ENCODE measurements at regions not wholly inside any gene's neighbourhood (a gene's known extent, or its start where the extent isn't known, plus 50 kb on each side); places are given as distances from the start of the nearest gene placed in this dataset.
"Not testable (repeated sequence)": the region's sequence is repeated elsewhere in the genome, so short reads cannot be mapped to it uniquely, and the experiment has no call there.

DNA sequence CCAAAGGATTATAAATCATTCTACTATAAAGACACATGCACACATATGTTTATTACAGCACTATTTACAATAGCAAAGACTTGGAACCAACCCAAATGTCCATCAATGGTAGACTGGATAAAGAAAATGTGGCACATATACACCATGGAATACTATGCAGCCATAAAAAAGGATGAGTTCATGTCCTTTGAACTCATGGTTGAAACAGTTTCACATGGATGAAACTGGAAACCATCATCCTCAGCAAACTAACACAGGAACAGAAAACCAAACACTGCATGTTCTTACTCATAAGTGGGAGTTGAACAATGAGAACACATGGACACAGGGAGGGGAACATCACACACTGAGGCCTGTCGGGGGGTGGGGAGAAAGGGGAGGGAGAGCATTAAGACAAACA, 116.2 kb upstream of the FOXB1 start:
- H3K27ac Mint-ChIP-seq; DNase-seq; ATAC-seq; H3K9me3 Mint-ChIP-seq (ENCODE audit: insufficient read depth); H3K36me3 Mint-ChIP-seq (ENCODE audit: low read depth); CTCF ChIA-PET; POLR2A ChIA-PET; H3K4me1 Mint-ChIP-seq (ENCODE audit: low read depth); H3K4me3 Mint-ChIP-seq: not testable (repeated sequence)
- peaks cover 13% of the 10 kb centered on the region for H3K27me3 Mint-ChIP-seq (ENCODE audit: low read depth)

DNA sequence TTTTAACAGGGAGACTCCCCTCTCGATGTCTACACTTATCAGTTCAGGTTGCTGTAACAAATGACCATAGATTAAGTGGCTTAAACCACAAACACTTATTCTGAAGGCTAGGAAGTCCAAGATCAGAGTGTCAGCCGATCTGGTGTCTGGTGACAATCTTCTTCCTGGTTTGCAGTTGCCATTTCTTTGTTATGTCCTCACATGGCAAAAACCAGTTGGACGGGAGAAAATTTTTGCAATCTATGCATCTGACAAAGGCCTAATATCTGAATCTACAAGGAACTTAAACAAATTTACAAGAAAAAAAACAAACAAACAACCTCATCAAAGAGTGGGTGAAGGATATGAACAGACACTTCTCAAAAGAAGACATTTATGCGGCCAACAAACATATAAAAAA, 116.9 kb upstream of the FOXB1 start:
- no peak overlapping the region for H3K27ac Mint-ChIP-seq
- no peaks in the 10 kb centered on the region for H3K4me1 Mint-ChIP-seq (ENCODE audit: low read depth)
- ChIA-PET POLR2A (interaction anchor here (1.0 kb wide), 1 partner anchor 9 kb away, joined by 3 read pairs; no protein-coding TSS in a partner anchor), CTCF (no interaction called here)
- peaks cover 13% of the 10 kb centered on the region for H3K27me3 Mint-ChIP-seq (ENCODE audit: low read depth)
- H3K4me3 Mint-ChIP-seq, result no peak overlapping the region
- H3K36me3 Mint-ChIP-seq (ENCODE audit: low read depth), result no peaks in the 10 kb centered on the region
- no peak for DNase-seq
- ATAC-seq, result no peak
- H3K9me3 Mint-ChIP-seq (ENCODE audit: insufficient read depth), result no peaks in the 10 kb centered on the region

DNA sequence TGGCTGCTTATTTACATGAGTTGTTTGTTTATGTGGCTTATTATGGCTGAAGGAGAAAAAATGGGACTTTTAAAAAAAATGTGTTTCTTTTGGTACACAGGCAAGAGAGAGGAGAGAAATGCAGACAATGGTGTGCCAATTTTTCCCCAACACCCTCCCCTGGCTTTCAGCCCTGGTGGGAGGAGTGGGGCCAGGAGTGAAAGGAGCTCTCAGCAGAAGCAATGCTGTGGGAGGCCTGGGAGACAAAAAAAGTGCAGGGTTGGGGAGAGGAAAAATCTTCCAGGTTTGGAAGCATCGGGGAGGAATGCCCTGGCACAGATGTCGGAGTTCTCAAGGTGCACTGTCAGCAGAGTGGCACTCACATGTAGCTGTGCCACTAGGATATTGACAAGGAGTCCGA, 117.7 kb upstream of the FOXB1 start:
- H3K4me3 Mint-ChIP-seq, result no peak overlapping the region
- CTCF ChIA-PET, result no interaction called here
- H3K9me3 Mint-ChIP-seq (ENCODE audit: insufficient read depth), result no peaks in the 10 kb centered on the region
- POLR2A ChIA-PET, result interaction anchor here (1.0 kb wide), 1 partner anchor 10 kb away, joined by 3 read pairs; no protein-coding TSS in a partner anchor
- peaks cover 13% of the 10 kb centered on the region for H3K27me3 Mint-ChIP-seq (ENCODE audit: low read depth)
- H3K4me1 Mint-ChIP-seq (ENCODE audit: low read depth), result no peaks in the 10 kb centered on the region
- DNase-seq, result no peak
- ATAC-seq, result no peak
- H3K36me3 Mint-ChIP-seq (ENCODE audit: low read depth), result no peaks in the 10 kb centered on the region
- H3K27ac Mint-ChIP-seq, result no peak overlapping the region

DNA sequence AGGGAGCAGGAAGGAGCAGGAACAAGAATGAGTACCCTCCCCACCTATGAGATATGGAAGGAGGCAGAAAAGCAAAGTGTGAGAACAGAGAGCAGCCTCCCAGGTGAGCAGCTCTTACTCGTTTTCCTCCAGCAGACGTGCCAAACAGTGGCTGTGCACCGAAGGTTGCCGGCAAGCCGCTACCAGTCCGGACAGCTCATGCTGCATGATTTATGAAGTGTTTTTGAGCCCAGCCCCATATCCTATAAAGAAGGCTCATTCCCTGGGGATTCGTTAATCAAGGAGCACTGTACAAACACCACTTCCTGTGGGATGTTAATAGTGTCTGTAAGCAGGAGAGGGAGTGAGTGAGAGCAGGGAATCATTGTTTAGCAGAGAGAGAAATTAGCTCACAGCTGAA, 118.3 kb upstream of the FOXB1 start:
- POLR2A ChIA-PET, result no interaction called here
- ATAC-seq (no peak), DNase-seq (no peak)
- Mint-ChIP-seq H3K27ac (no peak overlapping the region), H3K36me3 (ENCODE audit: low read depth) (no peaks in the 10 kb centered on the region), H3K4me3 (no peak overlapping the region), H3K27me3 (ENCODE audit: low read depth) (peaks cover 9% of the 10 kb centered on the region), H3K9me3 (ENCODE audit: insufficient read depth) (no peaks in the 10 kb centered on the region), H3K4me1 (ENCODE audit: low read depth) (no peaks in the 10 kb centered on the region)
- CTCF ChIA-PET, result no interaction called here

DNA sequence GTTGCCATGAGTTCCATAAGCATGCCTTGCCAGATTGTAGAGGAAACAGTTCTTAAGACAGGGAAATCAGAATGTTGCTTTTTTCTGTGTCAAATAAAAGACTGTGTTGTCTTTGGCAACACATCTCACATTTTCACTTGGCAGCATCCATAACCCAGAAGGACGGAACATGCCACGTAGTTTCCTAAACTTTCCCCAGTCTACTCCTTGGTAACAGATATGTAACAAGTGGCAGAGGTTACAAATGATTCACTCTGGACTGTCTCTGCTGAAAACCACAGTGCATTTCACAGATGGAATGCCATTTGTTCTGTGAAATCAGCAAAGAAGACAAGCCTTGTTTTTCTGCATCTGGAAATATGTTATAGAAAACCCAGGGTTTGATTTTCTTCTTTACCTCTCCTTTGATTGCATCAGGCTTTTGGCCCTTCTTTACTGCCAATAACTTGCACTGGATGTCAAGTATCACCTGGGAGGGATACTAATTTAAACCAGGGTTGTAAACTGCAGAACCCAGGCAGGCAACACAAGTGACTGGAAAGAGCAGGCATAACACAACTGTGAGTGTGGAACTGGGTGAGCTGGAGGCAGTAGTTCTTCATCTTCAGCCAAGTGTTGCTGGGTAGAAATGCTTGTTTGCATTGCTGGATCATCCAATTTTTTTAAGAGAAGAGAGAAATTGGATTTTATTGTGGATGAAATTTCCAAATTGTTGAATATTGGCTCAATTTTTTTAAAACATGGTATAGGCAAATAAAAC, 124.4 kb upstream of the FOXB1 start:
- CTCF ChIA-PET, result no interaction called here
- Mint-ChIP-seq H3K27ac (no peak overlapping the region), H3K36me3 (ENCODE audit: low read depth) (no peaks in the 10 kb centered on the region), H3K4me1 (ENCODE audit: low read depth) (no peaks in the 10 kb centered on the region), H3K9me3 (ENCODE audit: insufficient read depth) (no peaks in the 10 kb centered on the region), H3K27me3 (ENCODE audit: low read depth) (peaks cover 11% of the 10 kb centered on the region), H3K4me3 (no peak overlapping the region)
- POLR2A ChIA-PET, result no interaction called here
- DNase-seq (no peak), ATAC-seq (no peak)

DNA sequence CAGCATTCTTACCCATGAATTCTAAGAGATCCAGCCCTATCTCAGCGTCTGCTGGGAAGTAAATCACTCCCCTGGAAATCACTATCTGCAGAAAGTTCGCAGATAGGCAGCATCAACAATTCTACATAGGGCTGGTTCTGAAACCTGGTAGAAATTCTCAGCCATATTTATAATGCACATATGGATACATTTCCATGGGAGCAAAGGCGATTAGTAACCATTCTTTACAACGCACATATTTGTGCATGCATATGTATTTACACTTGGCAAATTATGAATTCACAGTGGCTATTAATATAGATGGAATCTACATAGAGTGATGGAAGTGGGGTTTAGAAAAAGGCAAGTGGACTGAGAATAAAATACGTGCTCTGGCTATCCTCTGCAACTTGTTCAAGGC, 128.0 kb upstream of the FOXB1 start:
- H3K27me3 Mint-ChIP-seq (ENCODE audit: low read depth), result peaks cover 14% of the 10 kb centered on the region
- ChIA-PET POLR2A (no interaction called here), CTCF (interaction anchor here (0.7 to 1.5 kb wide), 2 partner anchors 66 to 451 kb away, joined by 3 to 4 read pairs; no protein-coding TSS in a partner anchor)
- no peaks in the 10 kb centered on the region for H3K9me3 Mint-ChIP-seq (ENCODE audit: insufficient read depth)
- no peaks in the 10 kb centered on the region for H3K36me3 Mint-ChIP-seq (ENCODE audit: low read depth)
- ATAC-seq (no peak), DNase-seq (no peak)
- H3K27ac Mint-ChIP-seq, result no peak overlapping the region
- H3K4me1 Mint-ChIP-seq (ENCODE audit: low read depth), result no peaks in the 10 kb centered on the region
- no peak overlapping the region for H3K4me3 Mint-ChIP-seq

DNA sequence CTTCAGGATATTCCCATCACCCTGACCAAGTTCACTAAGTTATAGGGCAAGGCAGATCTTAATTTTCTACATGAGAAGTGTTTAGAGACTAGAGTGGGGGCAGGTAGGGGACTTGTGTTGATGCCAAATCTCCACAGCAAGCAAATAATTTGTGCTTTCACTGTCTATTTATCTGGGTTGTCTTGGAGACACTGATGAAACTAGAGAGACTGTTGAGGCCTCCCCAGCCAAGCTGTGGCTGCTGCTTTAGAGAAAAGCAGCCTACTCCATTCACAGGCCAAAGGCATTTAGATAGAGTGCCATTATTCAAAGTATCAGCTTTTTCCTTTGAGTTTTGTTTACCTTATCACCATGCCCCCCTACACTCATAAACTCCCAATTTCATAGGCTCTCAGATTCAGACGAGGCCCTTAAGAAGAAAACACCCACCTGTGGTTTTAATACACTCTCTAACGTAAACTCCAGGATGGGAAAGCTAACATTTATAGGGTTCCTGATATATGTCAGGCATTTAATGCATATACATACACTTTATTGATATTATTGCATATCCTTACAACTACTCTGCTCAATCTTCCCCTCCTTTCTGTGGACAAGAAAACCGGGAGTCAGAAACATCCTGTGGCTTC, 130.4 kb upstream of the FOXB1 start:
- no peaks in the 10 kb centered on the region for H3K36me3 Mint-ChIP-seq (ENCODE audit: low read depth)
- H3K27me3 Mint-ChIP-seq (ENCODE audit: low read depth), result peaks cover 9% of the 10 kb centered on the region
- no peaks in the 10 kb centered on the region for H3K4me1 Mint-ChIP-seq (ENCODE audit: low read depth)
- POLR2A ChIA-PET, result no interaction called here
- H3K4me3 Mint-ChIP-seq, result no peak overlapping the region
- H3K27ac Mint-ChIP-seq, result no peak overlapping the region
- CTCF ChIA-PET, result interaction anchor here (1.4 kb wide), 1 partner anchor 122 kb away, joined by 3 read pairs; no protein-coding TSS in a partner anchor
- H3K9me3 Mint-ChIP-seq (ENCODE audit: insufficient read depth), result no peaks in the 10 kb centered on the region
- ATAC-seq (no peak), DNase-seq (no peak)

DNA sequence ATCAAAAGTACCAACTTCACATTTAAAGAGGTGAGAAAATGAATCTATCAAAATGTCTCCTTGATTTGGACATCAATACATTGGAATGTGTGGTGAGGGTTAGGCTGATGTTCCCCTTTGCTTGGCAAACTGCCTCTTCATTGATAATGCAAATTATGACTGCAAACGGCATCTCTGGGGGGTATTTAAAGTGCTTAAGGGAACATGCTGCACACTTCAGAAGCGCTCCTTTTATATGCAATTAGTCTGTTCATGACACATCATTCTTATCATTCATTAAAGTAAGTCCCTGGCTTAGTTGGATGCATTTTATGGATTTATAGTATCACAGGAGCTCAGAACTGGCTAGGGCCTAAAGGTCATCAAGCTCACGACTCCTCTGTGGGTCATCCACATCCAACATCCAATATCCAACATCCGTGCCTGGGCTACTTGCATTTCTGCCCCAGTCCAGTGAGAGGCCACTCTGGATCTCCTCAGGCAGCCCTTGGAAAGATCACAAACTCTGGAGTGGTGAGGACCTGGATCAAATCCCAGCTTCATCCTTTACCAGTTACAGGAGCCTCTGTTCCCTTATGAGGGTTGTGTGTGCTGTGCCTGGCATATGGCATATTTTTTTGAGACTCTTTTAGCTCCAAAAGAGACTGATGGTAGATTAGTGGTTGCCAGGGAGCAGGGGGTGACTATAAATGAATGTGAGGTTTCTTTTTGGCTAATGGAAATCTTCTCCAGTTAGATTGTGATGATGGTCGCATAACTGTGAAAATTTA, 136.8 kb upstream of the FOXB1 start:
- no peak for ATAC-seq
- Mint-ChIP-seq H3K4me1 (ENCODE audit: low read depth) (no peaks in the 10 kb centered on the region), H3K27me3 (ENCODE audit: low read depth) (peaks cover 9% of the 10 kb centered on the region), H3K36me3 (ENCODE audit: low read depth) (no peaks in the 10 kb centered on the region), H3K9me3 (ENCODE audit: insufficient read depth) (no peaks in the 10 kb centered on the region), H3K4me3 (no peak overlapping the region), H3K27ac (no peak overlapping the region)
- POLR2A ChIA-PET, result no interaction called here
- CTCF ChIA-PET, result no interaction called here
- no peak for DNase-seq

DNA sequence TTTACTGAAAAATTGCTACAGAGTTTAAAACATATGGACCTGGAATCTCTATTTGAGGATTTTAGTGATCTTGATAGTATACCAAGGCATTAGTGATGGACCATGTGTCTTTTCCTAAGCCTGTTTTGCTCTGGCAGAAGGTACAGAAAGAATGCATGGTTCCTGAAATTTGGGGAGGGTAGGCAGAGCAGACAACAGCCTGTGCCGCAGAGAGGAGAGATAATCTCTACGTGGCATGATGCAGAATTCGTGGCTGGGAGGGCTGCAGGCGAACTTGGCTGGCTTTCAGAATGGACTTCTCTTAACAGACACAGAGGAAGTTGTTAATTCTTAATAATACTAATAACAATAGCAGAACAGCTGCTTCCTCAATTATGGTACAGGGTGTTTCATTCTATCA, 137.5 kb upstream of the FOXB1 start:
- no peak overlapping the region for H3K27ac Mint-ChIP-seq
- peaks cover 10% of the 10 kb centered on the region for H3K27me3 Mint-ChIP-seq (ENCODE audit: low read depth)
- H3K9me3 Mint-ChIP-seq (ENCODE audit: insufficient read depth), result no peaks in the 10 kb centered on the region
- ChIA-PET POLR2A (no interaction called here), CTCF (no interaction called here)
- ATAC-seq (no peak), DNase-seq (no peak)
- no peaks in the 10 kb centered on the region for H3K36me3 Mint-ChIP-seq (ENCODE audit: low read depth)
- no peak overlapping the region for H3K4me3 Mint-ChIP-seq
- H3K4me1 Mint-ChIP-seq (ENCODE audit: low read depth), result no peaks in the 10 kb centered on the region

DNA sequence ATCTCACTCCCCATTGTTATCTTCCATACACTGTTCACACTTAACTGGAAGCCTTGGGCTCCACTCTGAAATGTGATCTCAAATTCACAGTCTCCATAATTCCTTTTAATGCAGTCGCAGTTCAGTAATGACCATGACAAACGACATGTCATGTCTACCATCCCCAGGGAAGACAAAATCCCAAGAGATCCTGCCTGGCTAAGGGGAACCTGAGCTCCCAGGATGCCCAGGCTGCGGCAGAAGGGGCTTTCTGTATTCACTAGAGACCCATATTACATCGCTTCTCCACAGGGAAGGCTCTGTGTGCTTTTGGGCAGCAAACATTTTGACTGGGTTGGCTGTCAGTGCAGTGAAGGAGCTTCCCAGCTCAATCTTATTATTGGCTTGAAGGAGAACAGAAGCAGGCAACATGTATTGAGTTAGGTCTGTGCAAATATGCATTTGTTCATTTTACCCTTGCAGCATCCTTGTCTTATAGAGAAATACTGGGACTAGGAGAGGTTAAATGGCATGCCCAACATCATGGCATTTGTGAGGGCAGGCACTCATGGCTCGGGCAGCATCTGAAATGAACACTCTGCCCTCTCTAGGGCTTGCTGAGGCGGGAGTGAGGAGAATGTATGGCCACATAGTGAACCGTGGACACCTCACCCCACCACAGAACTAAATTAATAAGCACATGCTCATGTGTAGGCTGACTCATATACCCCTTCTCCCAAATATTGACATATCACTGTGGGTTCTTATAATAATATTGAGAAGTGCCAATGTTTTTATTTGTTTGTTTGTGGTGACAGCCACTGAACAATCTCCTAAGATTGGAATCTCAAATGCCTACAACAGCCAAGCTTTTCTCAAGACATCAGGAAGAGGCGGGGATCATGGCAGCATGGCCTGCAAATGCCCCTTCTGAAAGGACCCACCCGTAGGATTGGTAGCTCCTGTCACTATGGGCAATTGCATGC, 141.6 kb upstream of the FOXB1 start:
- peaks cover 13% of the 10 kb centered on the region for H3K27me3 Mint-ChIP-seq (ENCODE audit: low read depth)
- no peak for ATAC-seq
- POLR2A ChIA-PET, result no interaction called here
- no peaks in the 10 kb centered on the region for H3K4me1 Mint-ChIP-seq (ENCODE audit: low read depth)
- no peaks in the 10 kb centered on the region for H3K36me3 Mint-ChIP-seq (ENCODE audit: low read depth)
- no peak overlapping the region for H3K27ac Mint-ChIP-seq
- no peak for DNase-seq
- H3K4me3 Mint-ChIP-seq, result no peak overlapping the region
- CTCF ChIA-PET, result no interaction called here
- H3K9me3 Mint-ChIP-seq (ENCODE audit: insufficient read depth), result no peaks in the 10 kb centered on the region

DNA sequence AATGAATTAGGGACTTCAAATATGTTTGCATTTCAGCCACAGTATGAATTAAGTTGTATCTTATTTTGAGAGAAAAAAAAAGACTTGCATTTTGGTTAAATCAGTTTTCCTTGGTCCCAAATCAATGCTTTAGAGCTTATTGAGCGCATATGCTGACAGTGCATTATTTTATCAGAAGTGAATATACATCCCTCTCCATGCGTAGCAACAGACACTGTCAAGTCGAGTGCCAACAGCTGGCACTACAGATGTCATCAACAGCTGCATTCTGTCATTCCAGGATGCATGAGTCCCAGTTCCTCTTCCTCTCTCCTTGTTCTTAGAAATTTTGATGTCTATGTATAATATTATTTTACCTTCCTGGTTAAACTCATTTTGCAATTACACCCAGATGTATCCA, 156.1 kb upstream of the FOXB1 start:
- H3K9me3 Mint-ChIP-seq (ENCODE audit: insufficient read depth), result no peaks in the 10 kb centered on the region
- H3K4me3 Mint-ChIP-seq, result no peak overlapping the region
- no peaks in the 10 kb centered on the region for H3K4me1 Mint-ChIP-seq (ENCODE audit: low read depth)
- peaks cover 8% of the 10 kb centered on the region for H3K27me3 Mint-ChIP-seq (ENCODE audit: low read depth)
- H3K27ac Mint-ChIP-seq, result no peak overlapping the region
- ChIA-PET CTCF (interaction anchor here (1.0 to 1.3 kb wide), 2 partner anchors 95 to 123 kb away, joined by 3 to 4 read pairs; no protein-coding TSS in a partner anchor), POLR2A (no interaction called here)
- DNase-seq (no peak), ATAC-seq (no peak)
- no peaks in the 10 kb centered on the region for H3K36me3 Mint-ChIP-seq (ENCODE audit: low read depth)
